Peyer's patch (tissue), 4 donors: ENCODE measurements at regions not wholly inside any gene's neighbourhood (a gene's known extent, or its start where the extent isn't known, plus 50 kb on each side); places are given as distances from the start of the nearest gene placed in this dataset.

Experiments
- DNase-seq, 3 donors: peaks; one replicate each; pipeline ENCODE4 v3.0.0-alpha.2; 2017 to 2019
- H3K27ac ChIP-seq, 4 donors: fragments of 200-600 bp; sonication (generic); one replicate each; pipeline ENCODE4 v1.5.1; 2016 to 2019
- H3K27me3 ChIP-seq, 2 donors: fragments of 200-600 bp; sonication (generic); one replicate each; pipeline ENCODE4 v1.5.1; 2019
- H3K36me3 ChIP-seq, 3 donors: fragments of 200-600 bp; sonication (generic); one replicate each; pipeline ENCODE4 v1.5.1; 2016 to 2019
- H3K4me1 ChIP-seq, 4 donors: fragments of 200-600 bp; sonication (generic); one replicate each; pipeline ENCODE4 v1.5.1; 2016 to 2019
- H3K4me3 ChIP-seq, 4 donors: fragments of 200-600 bp; sonication (generic); 1 replicate in 3 of 4; 2 replicates in 1 of 4; pipeline ENCODE4 v1.5.1; 2016 to 2019; ENCODE audit warnings: mild to moderate bottlenecking in 1 of 4
- H3K9me3 ChIP-seq, 4 donors: fragments of 200-600 bp; sonication (generic); one replicate each; pipeline ENCODE4 v1.5.1; 2016 to 2019; ENCODE audit warnings: mild to moderate bottlenecking in 1 of 4
- POLR2A ChIP-seq, 2 donors: fragments of 450-650 bp; IDR thresholded peaks; one replicate each; pipeline ENCODE4 v1.5.1; 2017; ENCODE audit warnings: antibody characterized with exemption in 2 of 2, mild to moderate bottlenecking in 2 of 2, moderate library complexity in 2 of 2
- TF ChIP-seq, protein P1 (sequence below), 6 experiments: fragments of 450-650 bp in 4 of 6; fragments of 200-600 bp in 2 of 6; sonication (generic) in 1 of 6; IDR thresholded peaks; one replicate each; pipeline ENCODE4 v1.5.1; 2017 to 2019; ENCODE audit warnings: antibody characterized with exemption in 6 of 6, mild to moderate bottlenecking in 3 of 6, moderate library complexity in 1 of 6

DNA sequence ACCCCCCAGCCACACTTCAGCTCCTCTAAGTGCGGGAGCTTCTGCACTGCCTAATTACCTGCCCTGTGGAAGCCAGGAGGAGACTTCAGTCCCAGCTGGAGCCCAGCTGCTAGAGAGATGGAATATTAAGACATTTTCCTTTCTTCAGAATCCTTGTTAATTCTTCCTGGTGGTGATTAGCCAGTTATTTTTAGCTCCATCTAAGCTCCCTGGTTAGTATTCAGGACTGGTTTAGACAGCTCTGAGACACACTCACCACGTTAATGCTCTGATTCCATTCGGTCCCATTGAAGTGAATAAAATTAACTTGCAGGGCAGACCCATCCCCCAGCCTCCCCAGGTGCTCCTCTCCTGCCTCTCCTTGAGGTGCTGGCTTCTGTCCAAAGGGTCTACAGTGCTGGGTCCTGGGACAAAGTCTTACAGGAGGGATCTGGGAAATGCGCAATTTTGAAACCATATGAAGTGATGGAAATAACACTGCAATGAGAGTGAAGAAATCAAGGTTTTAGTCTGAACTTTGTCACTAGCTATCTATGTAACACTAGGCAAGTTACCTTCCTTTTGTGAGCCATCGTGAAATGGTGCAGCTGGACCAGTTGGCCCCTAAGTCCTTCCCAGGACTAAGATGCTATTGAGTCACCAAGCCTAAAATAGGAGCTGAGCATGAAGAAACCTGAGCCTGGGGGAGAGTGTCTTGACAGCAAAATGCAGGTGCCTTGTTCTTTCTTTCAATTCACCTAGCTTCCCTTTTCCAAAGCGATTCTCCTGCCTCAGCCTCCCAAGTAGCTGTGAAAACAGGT, 117.4 kb upstream of the ATP1A1 start:
- no peak for DNase-seq

DNA sequence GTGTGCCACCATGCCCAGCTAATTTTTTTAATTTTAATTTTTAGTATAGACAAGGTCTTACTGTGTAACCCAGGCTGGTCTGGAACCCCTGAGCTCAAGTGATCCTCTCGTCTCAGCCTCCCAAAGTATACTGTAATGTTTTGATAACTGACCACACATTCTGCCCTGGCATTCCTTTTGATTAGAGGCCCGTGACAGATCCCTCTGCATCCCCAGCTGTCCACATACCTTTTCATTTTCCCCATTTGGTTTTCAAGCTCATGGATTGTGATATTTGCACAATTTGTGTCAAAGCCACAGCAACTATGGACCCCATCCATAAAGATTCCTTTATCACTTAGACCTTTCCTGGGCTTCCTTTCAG, 116.8 kb upstream of the ATP1A1 start:
- Histone ChIP-seq H3K9me3 (no peaks in the 10 kb centered on the region), H3K27me3 (no peaks in the 10 kb centered on the region), H3K4me3 (no peak overlapping the region), H3K36me3 (no peaks in the 10 kb centered on the region), H3K27ac (peak overlapping the region in 3 of 4 donors; percentile 49 to 74 (median 70)), H3K4me1 (peaks cover 0 to 41% (median 0%) of the 10 kb centered on the region in 4 donors)
- DNase-seq: no peak
- TF ChIP-seq POLR2A (IDR thresholded peaks at IDR 0.05): no peak
- TF ChIP-seq, protein P1, sequence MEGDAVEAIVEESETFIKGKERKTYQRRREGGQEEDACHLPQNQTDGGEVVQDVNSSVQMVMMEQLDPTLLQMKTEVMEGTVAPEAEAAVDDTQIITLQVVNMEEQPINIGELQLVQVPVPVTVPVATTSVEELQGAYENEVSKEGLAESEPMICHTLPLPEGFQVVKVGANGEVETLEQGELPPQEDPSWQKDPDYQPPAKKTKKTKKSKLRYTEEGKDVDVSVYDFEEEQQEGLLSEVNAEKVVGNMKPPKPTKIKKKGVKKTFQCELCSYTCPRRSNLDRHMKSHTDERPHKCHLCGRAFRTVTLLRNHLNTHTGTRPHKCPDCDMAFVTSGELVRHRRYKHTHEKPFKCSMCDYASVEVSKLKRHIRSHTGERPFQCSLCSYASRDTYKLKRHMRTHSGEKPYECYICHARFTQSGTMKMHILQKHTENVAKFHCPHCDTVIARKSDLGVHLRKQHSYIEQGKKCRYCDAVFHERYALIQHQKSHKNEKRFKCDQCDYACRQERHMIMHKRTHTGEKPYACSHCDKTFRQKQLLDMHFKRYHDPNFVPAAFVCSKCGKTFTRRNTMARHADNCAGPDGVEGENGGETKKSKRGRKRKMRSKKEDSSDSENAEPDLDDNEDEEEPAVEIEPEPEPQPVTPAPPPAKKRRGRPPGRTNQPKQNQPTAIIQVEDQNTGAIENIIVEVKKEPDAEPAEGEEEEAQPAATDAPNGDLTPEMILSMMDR (IDR thresholded peaks at IDR 0.05): no peak

More for the DNA sequence above, 117.4 kb upstream of the ATP1A1 start:
- peaks cover 0 to 41% (median 0%) of the 10 kb centered on the region in 4 donors for H3K4me1 ChIP-seq
- no peaks in the 10 kb centered on the region for H3K36me3 ChIP-seq
- no peaks in the 10 kb centered on the region for H3K27me3 ChIP-seq
- H3K9me3 ChIP-seq: no peaks in the 10 kb centered on the region
- H3K27ac ChIP-seq: peak overlapping the region in 3 of 4 donors; percentile 49 to 74 (median 70)
- TF ChIP-seq, protein P1 (IDR thresholded peaks at IDR 0.05): no peak
- TF ChIP-seq POLR2A (IDR thresholded peaks at IDR 0.05): no peak
- no peak overlapping the region for H3K4me3 ChIP-seq

DNA sequence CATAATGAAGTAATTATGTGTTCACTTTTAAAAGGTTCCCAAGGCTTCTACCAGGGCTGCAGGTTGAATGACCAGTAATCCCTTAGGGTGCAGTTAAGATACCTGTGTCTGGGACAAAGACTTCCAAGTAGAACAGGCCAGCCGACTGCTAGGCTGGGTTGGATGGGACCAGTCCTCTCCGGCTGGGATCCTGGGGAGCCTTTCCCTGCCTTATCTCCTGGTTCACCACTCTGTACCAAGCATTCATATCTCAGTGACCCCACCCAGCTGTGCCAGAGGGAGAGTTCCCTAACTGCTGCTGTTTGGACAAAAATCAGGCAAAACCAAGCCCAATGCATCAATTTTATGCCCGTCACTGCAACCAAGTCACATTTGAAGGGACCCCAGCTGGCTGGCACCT, 116.2 kb upstream of the ATP1A1 start:
- Histone ChIP-seq H3K36me3 (no peaks in the 10 kb centered on the region), H3K4me1 (peaks cover 0 to 35% (median 0%) of the 10 kb centered on the region in 4 donors), H3K9me3 (no peaks in the 10 kb centered on the region), H3K4me3 (no peak overlapping the region), H3K27ac (peak overlapping the region in 3 of 4 donors; percentile 49 to 74 (median 70)), H3K27me3 (no peaks in the 10 kb centered on the region)
- no peak for TF ChIP-seq POLR2A (IDR thresholded peaks at IDR 0.05)
- TF ChIP-seq, protein P1 (IDR thresholded peaks at IDR 0.05): no peak
- peak in 2 of 3 donors; percentile 58 for DNase-seq

DNA sequence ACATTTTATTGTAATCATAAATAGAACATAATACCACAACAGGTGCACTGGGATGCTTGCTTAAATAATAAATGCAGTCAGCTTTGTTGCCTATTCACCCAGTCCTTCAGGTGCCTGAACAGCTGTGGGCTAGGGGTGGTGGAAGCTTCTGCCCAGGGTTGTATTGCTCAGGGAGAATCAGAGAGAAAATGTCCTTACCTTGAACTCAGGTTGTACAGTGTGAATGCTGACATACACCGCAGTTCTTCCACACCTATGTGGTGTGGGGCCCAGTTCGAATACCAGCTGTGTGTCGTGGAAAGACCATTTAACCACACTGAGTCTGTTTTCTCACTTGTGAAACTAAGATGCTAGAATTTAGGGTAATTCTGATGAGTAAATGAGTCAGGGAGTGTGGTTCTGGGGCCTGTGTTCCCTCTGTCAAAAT, 115.7 kb upstream of the ATP1A1 start:
- Histone ChIP-seq H3K4me3 (no peak overlapping the region), H3K27ac (peak overlapping the region in 2 of 4 donors; percentile 2 to 74), H3K36me3 (no peaks in the 10 kb centered on the region), H3K27me3 (no peaks in the 10 kb centered on the region), H3K4me1 (peaks cover 0 to 35% (median 0%) of the 10 kb centered on the region in 4 donors), H3K9me3 (no peaks in the 10 kb centered on the region)
- DNase-seq: no peak
- TF ChIP-seq, protein P1 (IDR thresholded peaks at IDR 0.05): no peak

DNA sequence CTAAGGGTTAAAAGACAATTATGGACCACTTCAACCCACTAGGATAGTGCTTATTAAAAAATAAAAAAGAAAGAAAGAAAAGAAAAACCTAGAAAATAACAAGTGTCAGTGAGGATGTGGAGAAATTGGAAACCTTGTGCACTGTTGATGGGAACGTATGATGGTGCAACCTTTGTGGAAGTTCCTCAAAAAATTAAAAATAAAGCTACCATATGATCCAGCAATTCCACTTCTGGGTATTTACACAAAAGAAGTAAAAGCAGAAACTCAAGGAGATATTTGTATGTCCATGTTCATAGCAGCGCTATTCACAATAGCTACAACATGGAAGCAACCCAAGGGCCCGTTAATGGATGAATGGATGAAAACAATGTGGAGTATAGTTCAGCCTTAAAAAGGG, 115.2 kb upstream of the ATP1A1 start:
- Histone ChIP-seq H3K36me3 (no peaks in the 10 kb centered on the region), H3K9me3 (no peaks in the 10 kb centered on the region), H3K27me3 (no peaks in the 10 kb centered on the region), H3K27ac (peak overlapping the region in 2 of 4 donors; percentile 2 to 74), H3K4me3 (no peak overlapping the region), H3K4me1 (peaks cover 0 to 32% (median 0%) of the 10 kb centered on the region in 4 donors)
- no peak for DNase-seq
- TF ChIP-seq POLR2A (IDR thresholded peaks at IDR 0.05): no peak
- TF ChIP-seq, protein P1 (IDR thresholded peaks at IDR 0.05): no peak
